GM21717 (cell line): ENCODE measurements at regions not wholly inside any gene's neighbourhood (a gene's known extent, or its start where the extent isn't known, plus 50 kb on each side); places are given as distances from the start of the nearest gene placed in this dataset.

ENCODE experiments used
- ATAC-seq: cut with Tn5 transposase; IDR thresholded peaks from one replicate; pipeline ENCODE4 v1.9.1; 2021; ENCODE audit warnings: mild to moderate bottlenecking, moderate library complexity; ENCODE audit not compliant: unreplicated experiment

DNA sequence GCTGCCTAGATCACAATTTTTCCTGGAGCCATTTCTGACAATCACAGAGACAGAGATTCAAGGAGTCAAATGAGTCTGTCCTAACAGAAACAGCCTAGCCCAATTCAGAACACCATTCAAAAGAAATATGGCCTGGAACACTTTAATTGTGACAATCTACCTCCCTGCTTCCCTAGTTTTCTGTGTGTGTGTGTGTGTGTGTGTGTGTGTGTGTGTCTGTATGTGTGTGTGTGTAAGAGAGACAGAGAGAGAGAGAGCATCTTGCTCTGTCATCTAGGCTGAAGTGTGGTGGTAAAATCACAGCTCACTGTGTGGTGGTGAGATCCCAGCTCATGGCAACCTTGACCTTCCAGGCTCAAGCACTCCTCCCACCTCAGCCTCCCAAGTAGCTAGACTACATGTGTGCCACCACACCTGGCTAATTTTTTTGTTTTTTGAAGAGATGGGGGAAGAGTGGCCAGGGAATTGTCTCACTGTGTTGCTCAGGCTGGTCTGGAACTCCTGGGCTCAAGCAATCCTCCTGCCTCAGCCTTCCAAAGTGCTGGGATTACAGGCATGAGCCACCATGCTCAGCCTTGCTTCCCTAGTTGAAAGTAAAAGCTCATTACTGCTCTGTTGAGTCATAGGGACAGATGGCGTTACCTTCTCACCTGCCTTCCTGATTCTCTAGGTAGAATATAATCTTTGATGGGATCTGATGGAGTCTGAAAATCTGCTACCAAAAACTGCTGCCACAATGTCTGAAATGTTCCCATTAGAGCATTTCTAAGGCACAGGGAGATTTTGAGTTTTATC is 89.6 kb upstream of the BEND6 start:
- no peak for ATAC-seq

DNA sequence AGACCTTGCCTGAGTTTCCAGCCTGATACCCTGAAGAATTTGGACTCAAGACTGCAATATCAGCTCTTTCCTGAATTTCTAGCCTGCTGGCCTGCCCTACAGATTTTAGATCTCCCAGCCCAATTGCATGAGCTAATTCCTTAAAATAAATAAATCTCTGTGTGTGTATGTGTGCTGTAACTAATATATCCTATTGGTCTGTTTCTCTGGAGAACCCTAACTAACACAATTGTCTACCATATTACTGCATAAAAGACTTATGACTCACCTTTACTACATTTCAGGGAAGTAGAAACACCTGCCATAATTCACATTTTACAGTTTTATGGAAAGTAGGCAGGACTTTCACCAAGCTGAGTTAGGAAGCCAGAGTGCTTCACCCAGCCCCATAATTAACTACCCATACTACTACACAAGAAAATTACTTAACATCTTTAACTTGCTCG is 90.7 kb upstream of the BEND6 start:
- ATAC-seq = no peak

GRCh38 chr6:56863366-56863765 is 91.5 kb upstream of the BEND6 start:
- ATAC-seq = no peak

DNA sequence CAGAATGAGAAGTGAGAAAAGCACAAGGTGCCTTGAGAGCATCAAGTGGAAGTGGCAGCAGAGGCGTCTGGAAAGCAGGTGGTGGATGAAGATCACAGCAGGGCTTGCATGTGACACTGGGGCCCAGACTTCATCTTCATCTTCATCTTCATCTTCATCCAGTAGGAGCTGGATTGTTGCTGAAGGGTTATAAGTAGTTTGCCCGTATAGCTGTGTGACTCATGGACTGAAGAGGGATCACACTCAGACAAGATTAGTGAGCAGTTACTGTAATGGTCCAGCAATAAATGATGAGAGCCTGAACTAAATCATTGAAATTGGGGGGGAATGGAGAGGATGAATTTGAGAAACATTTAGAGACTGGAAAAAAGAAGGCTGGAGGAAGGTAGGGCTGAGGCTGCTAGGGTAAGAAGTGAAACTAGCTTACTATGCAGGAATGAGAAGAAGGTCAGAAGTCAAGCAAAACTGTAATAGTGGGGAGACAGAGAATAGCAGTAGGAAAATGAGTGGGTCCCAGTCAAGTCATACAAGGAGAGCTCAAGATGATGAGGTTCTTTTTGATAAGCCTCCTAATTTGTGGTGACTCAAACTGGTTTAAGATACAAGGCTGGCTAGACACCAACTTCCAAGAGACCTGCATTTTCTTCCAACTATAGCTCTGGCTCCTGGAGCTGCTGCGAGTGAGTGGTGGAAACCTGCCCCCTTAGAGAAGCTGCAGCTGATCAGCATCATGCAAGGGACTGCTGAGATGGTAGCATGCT is 92.3 kb upstream of the BEND6 start:
- ATAC-seq = no peak

DNA sequence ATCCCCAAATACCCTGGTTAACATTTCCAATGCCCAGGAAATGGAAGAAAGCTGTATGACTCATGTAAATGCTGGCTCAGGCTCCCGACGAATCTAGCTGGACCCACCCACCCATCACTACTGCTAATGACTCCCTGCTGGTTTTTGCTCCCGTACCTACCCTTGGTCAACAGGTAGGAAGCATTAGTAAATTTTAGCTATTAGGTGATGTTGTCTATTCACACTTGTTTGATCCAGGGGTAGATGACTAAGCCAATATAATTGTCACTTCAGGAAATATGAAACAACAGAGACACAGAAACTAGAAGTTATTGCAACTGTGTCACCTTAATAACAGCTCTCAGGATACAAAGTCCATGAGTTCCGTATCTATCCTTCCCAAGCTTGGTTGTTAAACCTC is 94.4 kb upstream of the BEND6 start:
- ATAC-seq = no peak

- no peak for ATAC-seq
These were observed 98.8 kb upstream of the BEND6 start for GRCh38 chr6:56856036-56856580.

- no peak for ATAC-seq
These were observed 100.8 kb upstream of the BEND6 start for GRCh38 chr6:56854086-56854485.

GRCh38 chr6:56853541-56853940 is 101.4 kb upstream of the BEND6 start:
- ATAC-seq = no peak

- no peak for ATAC-seq
These were observed 102.5 kb upstream of the BEND6 start for GRCh38 chr6:56852260-56853010.

- peak; percentile 92 for ATAC-seq
These were observed 103.2 kb upstream of the BEND6 start for GRCh38 chr6:56851541-56852259.

GRCh38 chr6:56851074-56851473 is 103.8 kb upstream of the BEND6 start:
- no peak for ATAC-seq

GRCh38 chr6:56850626-56851025 is 104.3 kb upstream of the BEND6 start:
- ATAC-seq = no peak

DNA sequence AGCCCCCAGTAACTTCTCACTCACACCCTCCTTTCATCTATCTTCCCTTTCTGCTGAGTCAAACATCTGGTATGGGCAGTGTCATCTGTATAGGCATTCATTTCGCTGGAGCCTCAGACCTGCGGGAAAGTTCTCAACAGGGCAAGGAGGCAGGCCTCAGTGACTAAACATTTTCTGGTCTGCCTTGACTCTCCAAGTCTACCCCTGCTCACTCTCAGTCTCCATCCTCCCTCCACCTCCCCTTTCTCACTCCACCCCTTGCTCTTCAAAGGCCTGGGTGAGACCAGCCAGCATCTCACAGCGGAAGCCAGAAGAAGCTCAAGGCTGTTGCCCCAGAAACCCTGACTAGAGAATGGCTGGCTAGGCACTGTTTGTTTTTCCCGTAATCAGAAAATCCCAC is 105.0 kb upstream of the BEND6 start:
- ATAC-seq = peak; percentile 41

GRCh38 chr6:56848105-56848504 is 106.8 kb upstream of the BEND6 start:
- no peak for ATAC-seq

DNA sequence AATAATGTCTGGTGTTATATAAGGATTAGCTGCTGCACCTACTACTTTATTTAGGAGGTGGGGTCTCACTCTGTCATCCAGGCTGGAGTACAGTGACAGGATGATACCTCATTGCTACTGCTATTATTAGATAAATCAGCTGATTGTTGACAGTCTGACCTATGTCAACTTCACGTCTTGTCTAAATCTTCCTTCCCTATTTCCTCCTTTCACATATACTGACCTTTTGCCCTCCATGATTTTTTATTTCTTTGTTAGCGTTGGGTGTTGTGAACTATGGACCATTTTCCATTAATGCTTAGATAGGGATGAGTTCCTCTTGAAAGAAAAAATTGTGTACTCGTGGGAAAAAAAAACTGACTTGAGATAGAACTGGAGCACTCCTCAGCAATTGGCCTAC is 109.9 kb upstream of the BEND6 start:
- no peak for ATAC-seq

- ATAC-seq = peak; percentile 78
These were observed 111.2 kb upstream of the BEND6 start for GRCh38 chr6:56843476-56844349.

DNA sequence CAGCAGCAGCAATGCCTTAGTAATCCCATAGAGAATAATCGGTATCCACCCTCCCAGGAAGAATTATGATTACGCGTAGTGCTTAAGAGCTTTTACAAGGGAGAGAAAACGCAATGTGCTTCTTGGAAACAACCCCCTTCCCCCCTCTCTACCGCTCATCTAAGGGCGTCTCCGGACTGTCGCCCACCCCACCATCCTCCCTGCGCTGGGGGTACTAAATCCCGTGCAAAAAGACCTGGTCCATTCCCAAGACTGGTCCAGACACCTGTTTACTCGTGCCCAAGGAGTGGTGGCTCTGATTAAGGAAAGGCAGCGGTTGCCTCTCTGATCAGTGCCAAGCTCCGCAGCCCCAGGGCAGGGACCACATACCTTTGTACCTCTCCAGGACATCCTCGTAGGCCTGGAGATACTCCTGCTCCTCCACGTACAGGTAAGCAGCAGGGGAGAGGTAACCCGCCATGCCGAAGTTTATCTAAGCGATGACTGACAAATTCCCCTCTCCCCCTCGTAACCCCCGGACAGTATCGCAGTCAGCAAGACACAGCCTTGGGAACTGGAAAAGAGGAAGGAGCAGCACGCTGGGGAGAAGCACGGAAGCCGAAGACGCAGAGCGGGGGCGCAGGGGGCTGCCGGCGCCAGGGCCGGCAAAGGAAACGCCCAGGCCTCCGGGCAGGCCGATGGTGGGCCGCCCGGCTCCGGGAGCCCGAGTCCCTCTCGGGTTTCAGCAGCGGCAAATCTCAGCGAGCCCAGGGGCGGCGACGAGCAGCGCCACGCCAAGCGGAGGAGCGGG is 112.0 kb upstream of the BEND6 start:
- ATAC-seq = peak; percentile 28

DNA sequence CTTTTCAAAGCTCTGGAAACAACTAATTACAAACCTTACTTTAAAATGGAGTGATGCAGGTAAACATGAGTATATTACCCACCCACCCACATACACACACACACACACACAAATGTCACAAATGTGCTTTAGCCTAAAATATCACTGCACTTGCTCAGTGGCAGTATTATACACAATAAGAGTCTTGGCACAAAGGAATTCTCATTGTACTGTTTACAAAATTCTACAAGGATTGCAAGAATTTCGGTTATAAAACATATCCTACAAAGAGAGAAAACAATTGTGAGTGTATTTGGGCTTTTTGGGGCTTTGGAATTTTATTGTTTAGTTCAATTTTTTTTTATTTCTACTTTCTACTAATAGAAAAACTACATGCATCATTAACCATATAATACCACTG is 113.2 kb upstream of the BEND6 start:
- no peak for ATAC-seq

DNA sequence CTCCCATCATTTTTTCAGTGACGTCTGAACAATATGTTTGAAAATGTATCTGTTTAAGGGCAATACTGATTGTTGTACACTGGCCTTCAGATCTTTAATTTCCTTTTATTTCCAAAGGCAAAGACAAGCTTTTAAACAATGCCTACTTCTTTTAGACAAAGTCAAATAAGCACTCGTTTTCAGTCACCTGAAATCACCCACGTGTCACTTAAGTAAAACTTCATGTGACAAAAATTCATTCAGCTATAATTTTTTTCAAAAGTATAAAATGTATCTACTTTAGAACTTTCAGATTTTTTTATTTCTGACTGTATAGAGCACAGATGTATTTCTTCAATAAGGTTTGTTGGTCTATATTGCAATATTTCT is 113.5 kb upstream of the BEND6 start:
- no peak for ATAC-seq
